Suprapubic skin (tissue), 3 donors: ENCODE measurements at regions not wholly inside any gene's neighbourhood (a gene's known extent, or its start where the extent isn't known, plus 50 kb on each side); places are given as distances from the start of the nearest gene placed in this dataset.

Source experiments
- CTCF ChIP-seq, 2 donors: fragments of 200-600 bp in 1 of 2; fragments of 450-650 bp in 1 of 2; sonication (generic) in 1 of 2; IDR thresholded peaks; one replicate each; pipeline ENCODE4 v1.5.1; 2016 to 2019; ENCODE audit warnings: antibody characterized with exemption in 2 of 2, mild to moderate bottlenecking in 1 of 2, moderate library complexity in 1 of 2
- EP300 ChIP-seq: sonication (generic); formaldehyde crosslinking; IDR thresholded peaks from one replicate; pipeline ENCODE4 v1.6.1; 2017; ENCODE audit warnings: antibody characterized with exemption

- TF ChIP-seq CTCF (IDR thresholded peaks at IDR 0.05) (no peak), EP300 (no peak)
These were observed 1086.1 kb downstream of the GRM8 start for GRCh38 chr7:126166645-126167044.
